ENCODE measurements at regions not wholly inside any gene's neighbourhood (a gene's known extent, or its start where the extent isn't known, plus 50 kb on each side); places are given as distances from the start of the nearest gene placed in this dataset.

DNA sequence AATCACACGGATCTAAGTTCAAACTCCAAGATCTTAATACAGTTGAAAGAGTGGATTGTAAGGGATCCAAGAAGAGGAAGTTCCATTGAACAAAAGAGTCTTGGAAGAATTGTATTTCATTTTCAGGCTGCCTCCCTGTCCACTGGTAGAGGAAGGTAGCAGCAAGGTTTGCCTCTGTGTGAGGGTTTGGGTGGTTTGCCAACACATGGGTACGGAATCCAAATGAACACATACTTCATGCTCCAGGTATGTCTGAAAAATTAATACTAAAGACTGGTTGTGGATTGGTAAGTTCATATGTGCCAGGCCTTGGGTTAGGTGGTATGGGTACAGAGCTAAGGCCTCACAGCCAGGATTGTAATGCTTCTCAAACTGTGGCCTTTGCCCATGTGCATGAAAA is 523.6 kb upstream of the BOD1L1 start:
- TF ChIP-seq, protein P1, sequence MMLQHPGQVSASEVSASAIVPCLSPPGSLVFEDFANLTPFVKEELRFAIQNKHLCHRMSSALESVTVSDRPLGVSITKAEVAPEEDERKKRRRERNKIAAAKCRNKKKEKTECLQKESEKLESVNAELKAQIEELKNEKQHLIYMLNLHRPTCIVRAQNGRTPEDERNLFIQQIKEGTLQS (IDR thresholded peaks at IDR 0.05; ENCODE audit: insufficient read depth, low read depth, low read length), result no peak
- TF ChIP-seq POLR2A (IDR thresholded peaks at IDR 0.05; ENCODE audit: control extremely low read depth in 1 of 2, low read depth in 2 of 2, low read length in 2 of 2), result no peak
- TF ChIP-seq TCF12 (IDR thresholded peaks at IDR 0.05; ENCODE audit: low read depth, low read length), result no peak
- TF ChIP-seq TBP (IDR thresholded peaks at IDR 0.05; ENCODE audit: low read depth, low read length), result no peak
- no peak for TF ChIP-seq PHF8 (conservative IDR thresholded peaks at IDR 0.05; ENCODE audit: low read depth, low read length)
- TF ChIP-seq EP300 (IDR thresholded peaks at IDR 0.05; ENCODE audit: borderline replicate concordance in 1 of 2, low read depth in 2 of 2, low read length in 2 of 2), result no peak
- TF ChIP-seq JUND (IDR thresholded peaks at IDR 0.05; ENCODE audit: low read length), result no peak
- TF ChIP-seq KDM4A (IDR thresholded peaks at IDR 0.05; ENCODE audit: low read depth, low read length, severe bottlenecking), result no peak
- TF ChIP-seq SIN3A (conservative IDR thresholded peaks at IDR 0.05 in 1 of 2, IDR thresholded peaks at IDR 0.05 in 1 of 2; ENCODE audit: low read depth in 1 of 2, low read length in 2 of 2), result no peak
- no peak for TF ChIP-seq CHD2 (IDR thresholded peaks at IDR 0.05; ENCODE audit: low read length)
- TF ChIP-seq HDAC2 (IDR thresholded peaks at IDR 0.05; ENCODE audit: borderline replicate concordance in 1 of 2, low read depth in 2 of 2, low read length in 2 of 2), result no peak
- no peak for TF ChIP-seq SP1 (IDR thresholded peaks at IDR 0.05; ENCODE audit: low read depth, low read length)
- no peak for TF ChIP-seq ZNF274 (IDR thresholded peaks at IDR 0.05; ENCODE audit: borderline replicate concordance, extremely low read depth, low read length)
- TF ChIP-seq NANOG (IDR thresholded peaks at IDR 0.05; ENCODE audit: insufficient read depth, low read depth, low read length, poor library complexity, severe bottlenecking), result no peak
- no peak overlapping the region for H3K56ac ChIP-seq (replicated peaks; ENCODE audit: insufficient read length, low read depth, low read length)
- CTCF ChIA-PET (ENCODE audit: partially characterized antibody), result no interaction called here
- no peaks in the 10 kb centered on the region for H3K9me3 ChIP-seq (ENCODE audit: insufficient read depth in 2 of 2, low read depth in 1 of 2, low read length in 1 of 2)
- H3K4ac ChIP-seq (replicated peaks; ENCODE audit: insufficient read length, low read depth, low read length), result no peak overlapping the region
- no peak overlapping the region for H4K8ac ChIP-seq (ENCODE audit: extremely low read depth, insufficient read depth, low read length)
- no peak overlapping the region for H3K4me3 ChIP-seq (ENCODE audit: extremely low read depth in 1 of 4, insufficient read depth in 2 of 4, low read depth in 3 of 4, low read length in 4 of 4)
- no peak for FAIRE-seq
- no peak overlapping the region for H4K5ac ChIP-seq (ENCODE audit: insufficient read length, low read depth, low read length)
- no peaks in the 10 kb centered on the region for H3K27me3 ChIP-seq (replicated peaks in 1 of 4; ENCODE audit: control insufficient read depth in 3 of 4, extremely low read depth in 1 of 4, insufficient read depth in 3 of 4, low read length in 3 of 4)
- no peak overlapping the region for H2BK120ac ChIP-seq (replicated peaks; ENCODE audit: low read depth, low read length)
- no peak overlapping the region for H3K18ac ChIP-seq (ENCODE audit: extremely low read depth, low read length)
- H3K4me1 ChIP-seq (replicated peaks in 1 of 4; ENCODE audit: control insufficient read depth in 3 of 4, insufficient read depth in 4 of 4, low read length in 3 of 4), result no peaks in the 10 kb centered on the region
- H2BK12ac ChIP-seq (ENCODE audit: low read depth, low read length), result no peak overlapping the region
- H3K79me2 ChIP-seq (ENCODE audit: control insufficient read depth in 1 of 2, insufficient read depth in 2 of 2, low read length in 2 of 2), result no peaks in the 10 kb centered on the region
- H2BK20ac ChIP-seq (ENCODE audit: low read length), result no peak overlapping the region
- no peak overlapping the region for H3K14ac ChIP-seq (ENCODE audit: insufficient read length)
- no peak overlapping the region for H3K9ac ChIP-seq (replicated peaks in 1 of 4; ENCODE audit: extremely low read depth in 1 of 4, low read depth in 3 of 4, low read length in 3 of 4)
- POLR2A ChIA-PET (ENCODE audit: partially characterized antibody), result no interaction called here
- no peak overlapping the region for H2AFZ ChIP-seq (ENCODE audit: low read length)
- WGBS, 2 experiments (ENCODE audit: extremely low coverage in 1 of 2, insufficient coverage in 1 of 2, insufficient read length in 1 of 2, insufficient replicate concordance in 2 of 2, low coverage in 1 of 2, low lambda C conversion rate in 2 of 2, missing lambda C conversion rate in 1 of 2), result 83% methylated on average over 2 of the region's 2 CpGs; no CpG with 5 or more reads in 1 of the 2 experiments
- no peak overlapping the region for H2BK5ac ChIP-seq (ENCODE audit: low read depth, low read length)
- H4K20me1 ChIP-seq (replicated peaks in 1 of 2; ENCODE audit: control insufficient read depth in 1 of 2, insufficient read depth in 2 of 2, low read length in 2 of 2), result no peaks in the 10 kb centered on the region
- H3K23me2 ChIP-seq (ENCODE audit: low read depth, low read length), result no peaks in the 10 kb centered on the region
- H2AK5ac ChIP-seq (ENCODE audit: low read depth, low read length), result no peak overlapping the region
- H4K91ac ChIP-seq (replicated peaks; ENCODE audit: insufficient read length, low read length), result no peak overlapping the region
- H3K27ac ChIP-seq (ENCODE audit: low read depth, low read length), result no peak overlapping the region
- no peaks in the 10 kb centered on the region for H3K79me1 ChIP-seq (ENCODE audit: low read depth, low read length)
- H3K36me3 ChIP-seq (ENCODE audit: control insufficient read depth in 2 of 4, insufficient read depth in 4 of 4, low read length in 3 of 4), result no peaks in the 10 kb centered on the region
- no peak overlapping the region for H3K23ac ChIP-seq (ENCODE audit: insufficient read length)
- no peak overlapping the region for H2BK15ac ChIP-seq (ENCODE audit: low read length)
- H3K4me2 ChIP-seq (ENCODE audit: insufficient read depth in 1 of 2, low read depth in 2 of 2, low read length in 2 of 2), result no peak overlapping the region
- no peak for DNase-seq (ENCODE audit: low read depth in 1 of 2, low spot score in 2 of 2)

Measured in H1 (cell line).